ENCODE measurements at regions not wholly inside any gene's neighbourhood (a gene's known extent, or its start where the extent isn't known, plus 50 kb on each side); places are given as distances from the start of the nearest gene placed in this dataset.

- TF ChIP-seq SUZ12 (IDR thresholded peaks at IDR 0.05; ENCODE audit: extremely low read depth, insufficient read depth, insufficient read length): no peak
- no peak for TF ChIP-seq ZNF274 (IDR thresholded peaks at IDR 0.05; ENCODE audit: low read depth, low read length)
- no peak for TF ChIP-seq YY1 (IDR thresholded peaks at IDR 0.05; ENCODE audit: insufficient read depth, insufficient read length)
- no peaks in the 10 kb centered on the region for H3K27me3 ChIP-seq (ENCODE audit: insufficient read depth, insufficient read length)
- H3K4me1 ChIP-seq (ENCODE audit: insufficient read depth, insufficient read length): peaks cover 3% of the 10 kb centered on the region
- H3K9ac ChIP-seq (ENCODE audit: insufficient read length, low read depth): no peak overlapping the region
- DNase-seq (ENCODE audit: low read depth, low spot score): no peak
- no peaks in the 10 kb centered on the region for H3K36me3 ChIP-seq (ENCODE audit: insufficient read depth, insufficient read length, low read length)
- H3K4me3 ChIP-seq (ENCODE audit: insufficient read length, low read depth): no peak overlapping the region
- H3K9me3 ChIP-seq (ENCODE audit: insufficient read depth, low read length): no peaks in the 10 kb centered on the region
Observed at GRCh38 chr17:12521416-12521815, 144.3 kb upstream of the MYOCD start.

- H3K27me3 ChIP-seq (ENCODE audit: insufficient read depth, insufficient read length): no peaks in the 10 kb centered on the region
- no peak for DNase-seq (ENCODE audit: low read depth, low spot score)
- TF ChIP-seq YY1 (IDR thresholded peaks at IDR 0.05; ENCODE audit: insufficient read depth, insufficient read length): no peak
- TF ChIP-seq ZNF274 (IDR thresholded peaks at IDR 0.05; ENCODE audit: low read depth, low read length): no peak
- no peak for TF ChIP-seq SUZ12 (IDR thresholded peaks at IDR 0.05; ENCODE audit: extremely low read depth, insufficient read depth, insufficient read length)
- H3K9me3 ChIP-seq (ENCODE audit: insufficient read depth, low read length): no peaks in the 10 kb centered on the region
- H3K9ac ChIP-seq (ENCODE audit: insufficient read length, low read depth): no peak overlapping the region
- H3K4me1 ChIP-seq (ENCODE audit: insufficient read depth, insufficient read length): peaks cover 3% of the 10 kb centered on the region
- H3K4me3 ChIP-seq (ENCODE audit: insufficient read length, low read depth): no peak overlapping the region
- H3K36me3 ChIP-seq (ENCODE audit: insufficient read depth, insufficient read length, low read length): no peaks in the 10 kb centered on the region
Observed at GRCh38 chr17:12522336-12522735, 143.4 kb upstream of the MYOCD start.

GRCh38 chr17:12522743-12523183, 142.9 kb upstream of the MYOCD start:
- no peak for DNase-seq (ENCODE audit: low read depth, low spot score)
- H3K4me1 ChIP-seq (ENCODE audit: insufficient read depth, insufficient read length): peaks cover 3% of the 10 kb centered on the region
- H3K4me3 ChIP-seq (ENCODE audit: insufficient read length, low read depth): no peak overlapping the region
- H3K27me3 ChIP-seq (ENCODE audit: insufficient read depth, insufficient read length): no peaks in the 10 kb centered on the region
- H3K9ac ChIP-seq (ENCODE audit: insufficient read length, low read depth): no peak overlapping the region
- TF ChIP-seq YY1 (IDR thresholded peaks at IDR 0.05; ENCODE audit: insufficient read depth, insufficient read length): no peak
- TF ChIP-seq SUZ12 (IDR thresholded peaks at IDR 0.05; ENCODE audit: extremely low read depth, insufficient read depth, insufficient read length): no peak
- no peak for TF ChIP-seq ZNF274 (IDR thresholded peaks at IDR 0.05; ENCODE audit: low read depth, low read length)
- H3K9me3 ChIP-seq (ENCODE audit: insufficient read depth, low read length): no peaks in the 10 kb centered on the region
- H3K36me3 ChIP-seq (ENCODE audit: insufficient read depth, insufficient read length, low read length): no peaks in the 10 kb centered on the region

- Histone ChIP-seq H3K4me1 (ENCODE audit: insufficient read depth, insufficient read length) (peaks cover 3% of the 10 kb centered on the region), H3K9ac (ENCODE audit: insufficient read length, low read depth) (no peak overlapping the region), H3K27me3 (ENCODE audit: insufficient read depth, insufficient read length) (no peaks in the 10 kb centered on the region), H3K36me3 (ENCODE audit: insufficient read depth, insufficient read length, low read length) (no peaks in the 10 kb centered on the region), H3K9me3 (ENCODE audit: insufficient read depth, low read length) (no peaks in the 10 kb centered on the region), H3K4me3 (ENCODE audit: insufficient read length, low read depth) (no peak overlapping the region)
- DNase-seq (ENCODE audit: low read depth, low spot score): no peak
- no peak for TF ChIP-seq YY1 (IDR thresholded peaks at IDR 0.05; ENCODE audit: insufficient read depth, insufficient read length)
- TF ChIP-seq SUZ12 (IDR thresholded peaks at IDR 0.05; ENCODE audit: extremely low read depth, insufficient read depth, insufficient read length): no peak
- no peak for TF ChIP-seq ZNF274 (IDR thresholded peaks at IDR 0.05; ENCODE audit: low read depth, low read length)
Observed at GRCh38 chr17:12523244-12523643, 142.4 kb upstream of the MYOCD start.

- TF ChIP-seq SUZ12 (IDR thresholded peaks at IDR 0.05; ENCODE audit: extremely low read depth, insufficient read depth, insufficient read length) (no peak), YY1 (IDR thresholded peaks at IDR 0.05; ENCODE audit: insufficient read depth, insufficient read length) (no peak), ZNF274 (IDR thresholded peaks at IDR 0.05; ENCODE audit: low read depth, low read length) (no peak)
- H3K4me3 ChIP-seq (ENCODE audit: insufficient read length, low read depth): no peak overlapping the region
- H3K4me1 ChIP-seq (ENCODE audit: insufficient read depth, insufficient read length): peaks cover 3% of the 10 kb centered on the region
- H3K27me3 ChIP-seq (ENCODE audit: insufficient read depth, insufficient read length): no peaks in the 10 kb centered on the region
- H3K9me3 ChIP-seq (ENCODE audit: insufficient read depth, low read length): no peaks in the 10 kb centered on the region
- no peak for DNase-seq (ENCODE audit: low read depth, low spot score)
- no peak overlapping the region for H3K9ac ChIP-seq (ENCODE audit: insufficient read length, low read depth)
- H3K36me3 ChIP-seq (ENCODE audit: insufficient read depth, insufficient read length, low read length): no peaks in the 10 kb centered on the region
Observed at GRCh38 chr17:12528036-12528435, 137.7 kb upstream of the MYOCD start.

GRCh38 chr17:12530161-12530560, 135.5 kb upstream of the MYOCD start:
- no peaks in the 10 kb centered on the region for H3K36me3 ChIP-seq (ENCODE audit: insufficient read depth, insufficient read length, low read length)
- H3K4me3 ChIP-seq (ENCODE audit: insufficient read length, low read depth): no peak overlapping the region
- TF ChIP-seq ZNF274 (IDR thresholded peaks at IDR 0.05; ENCODE audit: low read depth, low read length): no peak
- no peak for TF ChIP-seq YY1 (IDR thresholded peaks at IDR 0.05; ENCODE audit: insufficient read depth, insufficient read length)
- no peak for TF ChIP-seq SUZ12 (IDR thresholded peaks at IDR 0.05; ENCODE audit: extremely low read depth, insufficient read depth, insufficient read length)
- no peak overlapping the region for H3K9ac ChIP-seq (ENCODE audit: insufficient read length, low read depth)
- no peaks in the 10 kb centered on the region for H3K9me3 ChIP-seq (ENCODE audit: insufficient read depth, low read length)
- no peaks in the 10 kb centered on the region for H3K4me1 ChIP-seq (ENCODE audit: insufficient read depth, insufficient read length)
- H3K27me3 ChIP-seq (ENCODE audit: insufficient read depth, insufficient read length): no peaks in the 10 kb centered on the region
- DNase-seq (ENCODE audit: low read depth, low spot score): no peak

GRCh38 chr17:12536021-12536420, 129.7 kb upstream of the MYOCD start:
- H3K27me3 ChIP-seq (ENCODE audit: insufficient read depth, insufficient read length): no peaks in the 10 kb centered on the region
- DNase-seq (ENCODE audit: low read depth, low spot score): no peak
- no peaks in the 10 kb centered on the region for H3K9me3 ChIP-seq (ENCODE audit: insufficient read depth, low read length)
- TF ChIP-seq ZNF274 (IDR thresholded peaks at IDR 0.05; ENCODE audit: low read depth, low read length): no peak
- H3K4me1 ChIP-seq (ENCODE audit: insufficient read depth, insufficient read length): no peaks in the 10 kb centered on the region
- no peaks in the 10 kb centered on the region for H3K36me3 ChIP-seq (ENCODE audit: insufficient read depth, insufficient read length, low read length)
- H3K4me3 ChIP-seq (ENCODE audit: insufficient read length, low read depth): no peak overlapping the region
- no peak overlapping the region for H3K9ac ChIP-seq (ENCODE audit: insufficient read length, low read depth)

GRCh38 chr17:12536472-12536871, 129.2 kb upstream of the MYOCD start:
- no peaks in the 10 kb centered on the region for H3K27me3 ChIP-seq (ENCODE audit: insufficient read depth, insufficient read length)
- H3K4me1 ChIP-seq (ENCODE audit: insufficient read depth, insufficient read length): no peaks in the 10 kb centered on the region
- H3K9ac ChIP-seq (ENCODE audit: insufficient read length, low read depth): no peak overlapping the region
- no peak for DNase-seq (ENCODE audit: low read depth, low spot score)
- H3K4me3 ChIP-seq (ENCODE audit: insufficient read length, low read depth): no peak overlapping the region
- no peaks in the 10 kb centered on the region for H3K36me3 ChIP-seq (ENCODE audit: insufficient read depth, insufficient read length, low read length)
- TF ChIP-seq YY1 (IDR thresholded peaks at IDR 0.05; ENCODE audit: insufficient read depth, insufficient read length): no peak
- H3K9me3 ChIP-seq (ENCODE audit: insufficient read depth, low read length): no peaks in the 10 kb centered on the region
